Spleen (tissue), 11 donors: ENCODE measurements at regions not wholly inside any gene's neighbourhood (a gene's known extent, or its start where the extent isn't known, plus 50 kb on each side); places are given as distances from the start of the nearest gene placed in this dataset.

ENCODE experiments used
- DNase-seq: peaks from one replicate; pipeline ENCODE4 v3.0.0-alpha.2; 2020
- H3K27ac ChIP-seq, 8 donors: fragments of 200-600 bp; sonication (generic) in 7 of 8; 1 replicate in 4 of 8; 2 replicates in 4 of 8; pipeline versions ENCODE4 v1.5.0 to v1.8.0; 2016 to 2021; ENCODE audit warnings: inconsistent platforms in 4 of 8, mild to moderate bottlenecking in 4 of 8, moderate library complexity in 1 of 8
- H3K27me3 ChIP-seq, 7 donors: fragments of 200-600 bp; sonication (generic) in 6 of 7; replicated peaks in 1 of 7; 1 replicate in 4 of 7; 2 replicates in 3 of 7; pipeline versions ENCODE4 v1.5.0 to v1.8.0; 2016 to 2021; ENCODE audit warnings: inconsistent platforms in 3 of 7, mild to moderate bottlenecking in 1 of 7
- H3K36me3 ChIP-seq, 6 donors: fragments of 200-600 bp; sonication (generic) in 5 of 6; 1 replicate in 4 of 6; 2 replicates in 2 of 6; pipeline versions ENCODE4 v1.5.0 to v1.8.0; 2016 to 2021; ENCODE audit warnings: inconsistent platforms in 2 of 6
- H3K4me1 ChIP-seq, 6 donors: fragments of 200-600 bp; sonication (generic) in 5 of 6; 1 replicate in 3 of 6; 2 replicates in 3 of 6; pipeline versions ENCODE4 v1.5.0 to v1.8.0; 2016 to 2021; ENCODE audit warnings: inconsistent platforms in 3 of 6
- H3K4me3 ChIP-seq, 8 donors: fragments of 200-600 bp; sonication (generic) in 7 of 8; 1 replicate in 4 of 8; 2 replicates in 4 of 8; pipeline versions ENCODE4 v1.5.0 to v1.8.0; 2016 to 2021; ENCODE audit warnings: inconsistent platforms in 4 of 8, mild to moderate bottlenecking in 4 of 8, moderate library complexity in 2 of 8
- H3K9me3 ChIP-seq, 8 donors: fragments of 200-600 bp; sonication (generic) in 7 of 8; 1 replicate in 4 of 8; 2 replicates in 4 of 8; pipeline versions ENCODE4 v1.5.0 to v1.8.0; 2016 to 2021; ENCODE audit warnings: inconsistent platforms in 4 of 8
- POLR2A ChIP-seq, 3 donors: fragments of 450-650 bp; IDR thresholded peaks; one replicate each; pipeline ENCODE4 v1.5.1; 2017; ENCODE audit warnings: antibody characterized with exemption in 3 of 3, mild to moderate bottlenecking in 1 of 3
- POLR2AphosphoS5 ChIP-seq, 3 donors: sonication (generic); formaldehyde crosslinking; IDR thresholded peaks; one replicate each; pipeline ENCODE4 v1.5.1; 2017; ENCODE audit warnings: antibody characterized with exemption in 3 of 3
- whole genome bisulfite sequencing, 5 donors: extraction: QIAGEN DNeasy Blood & Tissue Kit in 3 of 5; methylation state at CpG; one replicate each; pipeline versions ENCODE4 v1.1.5 to v1.1.7; 2013 to 2018; 5-methylcytosine and 5-hydroxymethylcytosine counted together
- intact Hi-C: fragments of 100-400 bp; cut with DNase I; formaldehyde crosslinking; loops from one replicate; pipeline ENCODE4 v1.15.0; 2023; ENCODE audit warnings: low total_unique reads
- TF ChIP-seq, protein P1 (sequence below), 11 experiments: fragments of 200-600 bp in 7 of 11; fragments of 450-650 bp in 4 of 11; sonication (generic) in 4 of 11; IDR thresholded peaks in 8 of 11; conservative IDR thresholded peaks in 3 of 11; 1 replicate in 7 of 11; 2 replicates in 4 of 11; pipeline versions ENCODE4 v1.4.0 to v1.8.0; 2016 to 2021; ENCODE audit warnings: antibody characterized with exemption in 11 of 11, inconsistent platforms in 4 of 11, mild to moderate bottlenecking in 1 of 11
- donor health status: healthy with polysubstance abuse.
- donor health status: DM: no; HTN: no; CAD: no; lungs with moderate emphysema.
- donor health status: DM: no; HTN: no; CAD: no.
- donor health status: Bipolar disorder and iron deficiency.
- donor health status: healthy.
- donor health status: DM: no; HTN: no; CAD: no.
- donor health status: DM: yes; HTN: yes; CAD: no.

DNA sequence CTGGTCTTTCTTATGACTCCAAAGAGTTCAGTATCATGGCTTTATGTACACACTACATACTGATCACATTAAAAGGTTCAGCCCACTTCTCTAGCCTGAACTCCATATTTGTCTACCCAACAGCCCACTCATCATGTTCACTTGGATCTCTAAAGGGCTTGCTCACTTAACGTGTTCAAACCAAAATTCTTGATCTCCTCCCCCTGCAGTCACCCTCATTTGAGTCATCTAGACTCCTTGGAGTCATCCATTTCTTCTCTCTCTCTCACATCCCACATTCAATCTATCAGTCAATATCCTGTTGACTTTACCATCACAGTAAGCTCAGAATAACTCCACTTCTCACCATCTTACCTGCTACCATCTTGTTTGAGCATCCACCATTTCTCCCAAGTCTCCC is 148.4 kb upstream of the ARID2 start:
- Histone ChIP-seq H3K36me3 (no peaks in the 10 kb centered on the region), H3K27ac (no peak overlapping the region), H3K4me3 (no peak overlapping the region), H3K4me1 (peaks cover 0 to 19% (median 12%) of the 10 kb centered on the region in 6 donors), H3K27me3 (no peaks in the 10 kb centered on the region), H3K9me3 (no peaks in the 10 kb centered on the region)
- TF ChIP-seq POLR2AphosphoS5 (IDR thresholded peaks at IDR 0.05) (no peak), POLR2A (IDR thresholded peaks at IDR 0.05) (no peak)
- TF ChIP-seq, protein P1, sequence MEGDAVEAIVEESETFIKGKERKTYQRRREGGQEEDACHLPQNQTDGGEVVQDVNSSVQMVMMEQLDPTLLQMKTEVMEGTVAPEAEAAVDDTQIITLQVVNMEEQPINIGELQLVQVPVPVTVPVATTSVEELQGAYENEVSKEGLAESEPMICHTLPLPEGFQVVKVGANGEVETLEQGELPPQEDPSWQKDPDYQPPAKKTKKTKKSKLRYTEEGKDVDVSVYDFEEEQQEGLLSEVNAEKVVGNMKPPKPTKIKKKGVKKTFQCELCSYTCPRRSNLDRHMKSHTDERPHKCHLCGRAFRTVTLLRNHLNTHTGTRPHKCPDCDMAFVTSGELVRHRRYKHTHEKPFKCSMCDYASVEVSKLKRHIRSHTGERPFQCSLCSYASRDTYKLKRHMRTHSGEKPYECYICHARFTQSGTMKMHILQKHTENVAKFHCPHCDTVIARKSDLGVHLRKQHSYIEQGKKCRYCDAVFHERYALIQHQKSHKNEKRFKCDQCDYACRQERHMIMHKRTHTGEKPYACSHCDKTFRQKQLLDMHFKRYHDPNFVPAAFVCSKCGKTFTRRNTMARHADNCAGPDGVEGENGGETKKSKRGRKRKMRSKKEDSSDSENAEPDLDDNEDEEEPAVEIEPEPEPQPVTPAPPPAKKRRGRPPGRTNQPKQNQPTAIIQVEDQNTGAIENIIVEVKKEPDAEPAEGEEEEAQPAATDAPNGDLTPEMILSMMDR (IDR thresholded peaks at IDR 0.05 in 8 of 11, conservative IDR thresholded peaks at IDR 0.05 in 3 of 11) = no peak
- intact Hi-C loops = no loop called here
- 72 to 89% (median 83%) methylated on average over 1 of the region's 1 CpG for WGBS, 5 donors
- no peak for DNase-seq

DNA sequence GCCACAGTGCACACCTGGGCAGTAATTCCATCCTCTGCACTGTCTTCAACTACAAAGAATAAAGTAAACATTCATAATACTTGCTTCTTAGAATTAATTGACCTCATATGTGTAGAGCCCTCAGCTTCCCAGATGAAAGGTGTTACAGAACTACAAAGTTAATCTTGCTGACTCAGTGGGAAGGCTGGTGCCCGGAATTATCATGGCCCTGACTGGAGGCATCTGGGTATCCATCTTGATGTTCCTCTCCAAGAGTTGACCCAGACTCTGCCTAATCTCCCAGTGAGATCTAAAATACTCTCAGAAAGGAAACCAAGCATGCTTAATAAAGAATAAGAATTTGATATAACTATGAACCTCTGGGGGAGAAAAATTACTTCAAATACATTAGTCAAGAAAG is 147.0 kb upstream of the ARID2 start:
- intact Hi-C loops = no loop called here
- Histone ChIP-seq H3K4me1 (peaks cover 0 to 5% (median 2%) of the 10 kb centered on the region in 6 donors), H3K4me3 (no peak overlapping the region), H3K27ac (no peak overlapping the region), H3K27me3 (no peaks in the 10 kb centered on the region), H3K36me3 (no peaks in the 10 kb centered on the region), H3K9me3 (no peaks in the 10 kb centered on the region)
- TF ChIP-seq POLR2AphosphoS5 (IDR thresholded peaks at IDR 0.05) (no peak), POLR2A (IDR thresholded peaks at IDR 0.05) (no peak)
- TF ChIP-seq, protein P1 (IDR thresholded peaks at IDR 0.05 in 8 of 11, conservative IDR thresholded peaks at IDR 0.05 in 3 of 11) = no peak
- 84 to 96% (median 93%) methylated on average over 1 of the region's 1 CpG for WGBS, 5 donors
- DNase-seq = no peak

DNA sequence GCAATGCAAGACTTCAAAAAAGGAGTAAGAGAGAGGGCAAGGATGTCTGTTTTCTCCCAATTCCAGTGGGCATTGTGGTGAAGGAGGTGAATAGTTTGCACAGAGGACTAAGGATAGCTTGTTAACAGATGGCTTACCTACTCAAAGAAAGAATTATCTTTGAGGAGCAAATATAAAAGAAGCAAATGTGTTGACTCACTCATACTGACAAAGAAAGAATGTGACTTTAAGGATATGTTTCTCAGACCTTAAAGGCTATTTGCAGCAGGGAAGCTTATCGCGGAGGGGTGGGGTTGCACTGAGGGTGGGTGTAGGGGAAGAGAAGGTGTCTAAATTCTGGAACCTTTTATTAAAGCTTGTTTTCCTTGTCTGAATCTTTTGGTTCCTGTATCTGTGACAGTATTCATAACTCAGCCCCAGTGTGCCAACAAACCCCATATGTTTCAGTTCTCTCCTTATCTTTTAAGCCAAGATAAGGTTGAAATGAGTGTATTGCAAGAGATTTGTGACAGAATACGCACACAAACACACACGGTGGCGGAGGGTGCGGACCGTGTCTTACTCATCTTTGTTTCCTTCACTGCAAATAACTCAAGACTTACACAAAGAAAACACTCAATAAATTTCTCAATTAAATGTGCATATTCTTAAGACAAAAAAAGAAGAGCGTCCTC is 146.4 kb upstream of the ARID2 start:
- H3K27ac ChIP-seq = no peak overlapping the region

DNA sequence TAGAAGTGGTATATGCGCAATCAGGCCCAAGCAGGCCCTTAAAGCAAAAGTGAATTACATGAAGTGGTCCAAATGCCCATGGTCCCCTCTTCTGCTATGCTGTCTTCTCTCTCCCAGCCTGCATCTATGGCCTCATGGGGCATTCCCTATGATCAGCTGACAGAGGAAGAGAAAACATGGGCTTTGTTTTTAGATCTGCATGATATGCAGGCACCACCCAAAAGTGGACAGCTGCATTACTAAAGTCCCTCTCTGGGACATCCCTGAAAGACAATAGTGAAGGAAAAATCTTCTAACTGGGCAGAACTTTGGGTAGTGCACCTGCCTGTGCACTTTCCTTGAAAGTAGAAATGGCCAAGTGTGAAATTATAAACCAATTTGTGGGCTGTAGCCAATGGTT is 145.2 kb upstream of the ARID2 start:
- no peak for DNase-seq
- Histone ChIP-seq H3K27ac (no peak overlapping the region), H3K27me3 (no peaks in the 10 kb centered on the region), H3K9me3 (no peaks in the 10 kb centered on the region), H3K4me3 (no peak overlapping the region), H3K36me3 (no peaks in the 10 kb centered on the region), H3K4me1 (no peaks in the 10 kb centered on the region)
- intact Hi-C loops = no loop called here
- TF ChIP-seq, protein P1 (IDR thresholded peaks at IDR 0.05 in 8 of 11, conservative IDR thresholded peaks at IDR 0.05 in 3 of 11) = no peak
- no peak for TF ChIP-seq POLR2AphosphoS5 (IDR thresholded peaks at IDR 0.05)
- TF ChIP-seq POLR2A (IDR thresholded peaks at IDR 0.05) = no peak
- 85 to 100% (median 98%) methylated on average over 1 of the region's 1 CpG for WGBS, 5 donors

More for the DNA sequence above, 146.4 kb upstream of the ARID2 start:
- no peak for DNase-seq
- Histone ChIP-seq H3K27me3 (no peaks in the 10 kb centered on the region), H3K4me1 (no peaks in the 10 kb centered on the region), H3K4me3 (no peak overlapping the region), H3K36me3 (no peaks in the 10 kb centered on the region), H3K9me3 (no peaks in the 10 kb centered on the region)
- 77 to 87% (median 81%) methylated on average over 8 of the region's 8 CpGs for WGBS, 5 donors
- intact Hi-C loops = no loop called here
- no peak for TF ChIP-seq POLR2AphosphoS5 (IDR thresholded peaks at IDR 0.05)
- TF ChIP-seq, protein P1 (IDR thresholded peaks at IDR 0.05 in 8 of 11, conservative IDR thresholded peaks at IDR 0.05 in 3 of 11) = no peak
- TF ChIP-seq POLR2A (IDR thresholded peaks at IDR 0.05) = no peak
